ENCODE measurements at regions not wholly inside any gene's neighbourhood (a gene's known extent, or its start where the extent isn't known, plus 50 kb on each side); places are given as distances from the start of the nearest gene placed in this dataset.

GRCh38 chr22:48248901-48249455, 1486.5 kb downstream of the TBC1D22A start:
- Histone ChIP-seq H3K9ac (ENCODE audit: low read length) (no peak overlapping the region), H3K27ac (ENCODE audit: low read depth, low read length) (no peak overlapping the region), H3K36me3 (ENCODE audit: insufficient read depth, low read length) (no peaks in the 10 kb centered on the region), H3K4me1 (ENCODE audit: insufficient read depth, low read length) (peaks cover under 1% of the 10 kb centered on the region), H3K4me3 (ENCODE audit: low read depth in 1 of 2, low read length in 2 of 2) (no peak overlapping the region), H3K27me3 (ENCODE audit: control insufficient read depth in 1 of 2, insufficient read depth in 2 of 2, low read length in 2 of 2) (no peaks in the 10 kb centered on the region), H3K9me3 (ENCODE audit: low read length) (no peaks in the 10 kb centered on the region)

DNA sequence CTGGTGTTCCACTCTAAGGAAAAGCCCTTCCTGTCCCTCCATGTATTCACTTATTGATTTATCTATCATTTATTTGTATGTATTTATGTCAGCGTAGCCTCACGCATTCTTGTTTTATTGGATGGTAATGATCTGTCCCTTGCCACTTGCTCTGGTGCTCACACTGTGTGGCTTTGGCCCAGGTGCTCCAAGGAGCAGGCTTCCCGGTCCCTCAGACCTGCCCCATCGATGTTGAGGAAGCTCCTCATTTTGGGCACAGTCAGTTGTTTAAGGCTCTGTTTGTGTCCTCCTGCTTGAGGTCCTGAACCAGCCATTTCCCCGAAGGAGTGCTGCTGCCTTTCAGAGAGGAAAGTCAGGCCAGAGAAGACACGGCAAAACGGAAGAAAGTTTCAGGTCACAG, 1485.4 kb downstream of the TBC1D22A start:
- H3K36me3 ChIP-seq (ENCODE audit: insufficient read depth, low read length) = no peaks in the 10 kb centered on the region
- H3K4me3 ChIP-seq (ENCODE audit: low read depth in 1 of 2, low read length in 2 of 2) = no peak overlapping the region
- no peak overlapping the region for H3K9ac ChIP-seq (ENCODE audit: low read length)
- H3K27me3 ChIP-seq (ENCODE audit: control insufficient read depth in 1 of 2, insufficient read depth in 2 of 2, low read length in 2 of 2) = no peaks in the 10 kb centered on the region
- no peak overlapping the region for H3K27ac ChIP-seq (ENCODE audit: low read depth, low read length)
- H3K4me1 ChIP-seq (ENCODE audit: insufficient read depth, low read length) = no peaks in the 10 kb centered on the region
- no peaks in the 10 kb centered on the region for H3K9me3 ChIP-seq (ENCODE audit: low read length)

DNA sequence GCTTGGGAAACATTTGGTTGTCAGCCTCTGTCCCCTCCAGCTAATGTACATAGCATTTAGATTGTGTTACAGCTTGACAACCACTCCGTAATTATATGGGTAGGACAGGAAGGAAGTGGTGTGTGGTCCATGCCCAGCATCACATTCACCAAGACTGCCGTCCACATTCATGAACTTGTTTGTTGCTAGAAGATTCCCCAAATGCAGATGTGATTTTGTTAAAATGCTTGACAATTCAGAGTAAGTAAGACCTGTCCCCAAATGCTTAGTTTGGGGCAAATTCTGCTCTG, 1482.7 kb downstream of the TBC1D22A start:
- Histone ChIP-seq H3K4me1 (ENCODE audit: insufficient read depth, low read length) (no peaks in the 10 kb centered on the region), H3K4me3 (ENCODE audit: low read depth in 1 of 2, low read length in 2 of 2) (no peak overlapping the region), H3K9ac (ENCODE audit: low read length) (no peak overlapping the region), H3K27ac (ENCODE audit: low read depth, low read length) (no peak overlapping the region), H3K9me3 (ENCODE audit: low read length) (no peaks in the 10 kb centered on the region), H3K27me3 (ENCODE audit: control insufficient read depth in 1 of 2, insufficient read depth in 2 of 2, low read length in 2 of 2) (no peaks in the 10 kb centered on the region), H3K36me3 (ENCODE audit: insufficient read depth, low read length) (no peaks in the 10 kb centered on the region)

DNA sequence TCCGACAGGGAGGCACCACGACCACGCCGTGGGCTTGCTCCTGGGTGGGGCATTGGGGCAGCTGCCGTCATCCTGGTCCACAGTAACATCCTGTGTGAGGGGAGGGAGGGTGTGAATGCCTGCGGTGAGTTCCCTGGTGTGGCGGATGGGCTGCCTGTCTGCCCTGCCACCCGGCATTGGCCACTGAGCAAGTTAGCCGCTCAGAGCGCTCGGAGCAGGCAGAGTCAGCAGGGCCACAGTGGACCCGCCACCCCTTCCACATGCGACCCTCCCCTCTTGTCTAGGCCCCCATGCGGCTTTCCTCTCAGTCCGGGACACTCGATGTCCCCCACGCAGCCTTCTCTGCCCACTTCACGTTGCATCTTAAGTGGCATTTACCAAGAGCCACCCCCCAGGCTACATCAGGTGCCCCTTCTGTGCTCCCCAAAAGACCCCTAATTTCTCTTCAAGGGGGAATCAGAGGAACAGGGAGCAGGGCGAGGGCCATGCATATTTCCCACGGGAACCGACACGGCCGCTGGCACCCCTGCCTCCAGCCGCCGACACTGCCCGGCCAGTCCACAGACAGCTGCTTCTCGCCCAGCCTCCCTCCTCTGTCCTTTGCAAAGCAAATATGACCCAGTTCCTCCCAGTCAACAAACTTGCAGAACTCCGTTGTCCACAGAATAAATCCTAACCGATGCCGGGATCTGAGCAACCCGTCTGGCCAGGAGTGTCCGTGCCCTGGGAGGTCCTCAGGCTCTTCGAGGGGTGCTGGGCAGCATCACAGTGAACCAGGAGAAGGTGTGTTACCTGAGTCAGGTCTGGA, 1482.1 kb downstream of the TBC1D22A start:
- Histone ChIP-seq H3K4me3 (ENCODE audit: low read depth in 1 of 2, low read length in 2 of 2) (no peak overlapping the region), H3K4me1 (ENCODE audit: insufficient read depth, low read length) (no peaks in the 10 kb centered on the region), H3K9me3 (ENCODE audit: low read length) (no peaks in the 10 kb centered on the region), H3K27ac (ENCODE audit: low read depth, low read length) (no peak overlapping the region), H3K36me3 (ENCODE audit: insufficient read depth, low read length) (no peaks in the 10 kb centered on the region), H3K27me3 (ENCODE audit: control insufficient read depth in 1 of 2, insufficient read depth in 2 of 2, low read length in 2 of 2) (no peaks in the 10 kb centered on the region), H3K9ac (ENCODE audit: low read length) (no peak overlapping the region)

- H3K27me3 ChIP-seq (ENCODE audit: control insufficient read depth in 1 of 2, insufficient read depth in 2 of 2, low read length in 2 of 2) = no peaks in the 10 kb centered on the region
- no peaks in the 10 kb centered on the region for H3K4me1 ChIP-seq (ENCODE audit: insufficient read depth, low read length)
- H3K9ac ChIP-seq (ENCODE audit: low read length) = no peak overlapping the region
- no peak overlapping the region for H3K27ac ChIP-seq (ENCODE audit: low read depth, low read length)
- no peaks in the 10 kb centered on the region for H3K9me3 ChIP-seq (ENCODE audit: low read length)
- H3K4me3 ChIP-seq (ENCODE audit: low read depth in 1 of 2, low read length in 2 of 2) = no peak overlapping the region
- H3K36me3 ChIP-seq (ENCODE audit: insufficient read depth, low read length) = no peaks in the 10 kb centered on the region
Measured at GRCh38 chr22:48242461-48242864, 1480.0 kb downstream of the TBC1D22A start.

DNA sequence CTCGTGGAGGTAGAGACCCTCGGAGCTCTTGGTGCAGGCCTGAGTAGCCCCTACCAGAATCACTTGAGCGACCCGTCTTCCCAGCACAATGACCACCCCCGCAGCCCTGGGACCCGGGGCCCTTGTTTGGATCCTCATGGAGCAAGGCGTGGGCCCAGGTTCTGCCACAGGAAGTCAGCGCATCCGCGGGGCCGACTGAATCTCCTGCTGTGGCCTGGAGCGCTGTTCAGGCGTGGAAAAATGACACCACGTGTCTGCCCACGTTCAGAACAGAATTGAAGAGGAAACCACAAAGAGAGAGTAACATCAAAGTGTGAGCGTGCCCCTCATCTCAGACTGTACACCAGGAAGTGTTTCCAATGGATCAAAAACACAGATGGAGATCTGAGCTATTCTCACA, 1479.2 kb downstream of the TBC1D22A start:
- Histone ChIP-seq H3K9me3 (ENCODE audit: low read length) (no peaks in the 10 kb centered on the region), H3K27me3 (ENCODE audit: control insufficient read depth in 1 of 2, insufficient read depth in 2 of 2, low read length in 2 of 2) (no peaks in the 10 kb centered on the region), H3K36me3 (ENCODE audit: insufficient read depth, low read length) (no peaks in the 10 kb centered on the region), H3K4me1 (ENCODE audit: insufficient read depth, low read length) (no peaks in the 10 kb centered on the region), H3K9ac (ENCODE audit: low read length) (no peak overlapping the region), H3K27ac (ENCODE audit: low read depth, low read length) (no peak overlapping the region), H3K4me3 (ENCODE audit: low read depth in 1 of 2, low read length in 2 of 2) (no peak overlapping the region)

- Histone ChIP-seq H3K9ac (ENCODE audit: low read length) (no peak overlapping the region), H3K4me3 (ENCODE audit: low read depth in 1 of 2, low read length in 2 of 2) (no peak overlapping the region), H3K27ac (ENCODE audit: low read depth, low read length) (no peak overlapping the region), H3K9me3 (ENCODE audit: low read length) (no peaks in the 10 kb centered on the region), H3K4me1 (ENCODE audit: insufficient read depth, low read length) (no peaks in the 10 kb centered on the region), H3K27me3 (ENCODE audit: control insufficient read depth in 1 of 2, insufficient read depth in 2 of 2, low read length in 2 of 2) (no peaks in the 10 kb centered on the region), H3K36me3 (ENCODE audit: insufficient read depth, low read length) (no peaks in the 10 kb centered on the region)
Measured at GRCh38 chr22:48240935-48241230, 1478.4 kb downstream of the TBC1D22A start.

DNA sequence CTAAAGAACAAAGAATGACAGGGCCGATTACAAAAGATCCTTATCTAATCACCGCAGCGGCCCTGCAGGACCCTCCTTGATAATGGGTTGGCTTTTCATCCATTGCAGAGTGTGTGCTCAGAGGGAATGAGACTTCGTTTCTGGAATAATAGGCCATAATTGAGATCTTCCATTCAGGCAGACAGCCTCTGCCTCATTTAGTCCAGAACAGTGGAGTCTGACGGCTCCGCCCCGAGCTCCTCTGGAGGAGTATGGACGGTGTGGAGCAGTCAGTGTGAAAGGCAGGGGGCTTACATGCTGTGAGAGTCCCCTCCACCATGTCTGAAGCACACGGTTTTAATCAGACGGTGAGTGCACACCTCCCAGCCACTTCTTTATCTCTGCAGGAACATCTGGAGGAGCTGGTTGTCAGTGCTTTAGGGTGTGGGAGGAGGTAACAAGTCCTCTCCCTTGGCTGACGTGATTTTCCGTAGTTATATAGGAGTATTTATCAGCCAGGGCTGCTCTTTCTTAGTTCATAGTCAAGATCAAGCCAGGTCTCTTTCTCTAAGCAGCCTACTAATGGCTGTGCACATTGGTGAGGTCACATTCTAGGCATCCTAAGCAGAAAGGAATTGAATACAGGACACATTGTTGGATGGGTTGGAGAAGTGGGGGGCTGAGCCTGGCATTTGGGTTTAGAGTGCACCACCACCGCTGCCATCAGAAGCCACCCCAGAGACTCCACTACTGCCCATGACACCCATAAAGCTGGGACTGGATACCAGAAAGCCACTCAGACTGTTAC, 1477.9 kb downstream of the TBC1D22A start:
- no peaks in the 10 kb centered on the region for H3K9me3 ChIP-seq (ENCODE audit: low read length)
- no peaks in the 10 kb centered on the region for H3K27me3 ChIP-seq (ENCODE audit: control insufficient read depth in 1 of 2, insufficient read depth in 2 of 2, low read length in 2 of 2)
- no peak overlapping the region for H3K4me3 ChIP-seq (ENCODE audit: low read depth in 1 of 2, low read length in 2 of 2)
- H3K36me3 ChIP-seq (ENCODE audit: insufficient read depth, low read length) = no peaks in the 10 kb centered on the region
- no peak overlapping the region for H3K9ac ChIP-seq (ENCODE audit: low read length)
- no peaks in the 10 kb centered on the region for H3K4me1 ChIP-seq (ENCODE audit: insufficient read depth, low read length)
- no peak overlapping the region for H3K27ac ChIP-seq (ENCODE audit: low read depth, low read length)

GRCh38 chr22:48239461-48240147, 1477.2 kb downstream of the TBC1D22A start:
- Histone ChIP-seq H3K27me3 (ENCODE audit: control insufficient read depth in 1 of 2, insufficient read depth in 2 of 2, low read length in 2 of 2) (no peaks in the 10 kb centered on the region), H3K9ac (ENCODE audit: low read length) (no peak overlapping the region), H3K36me3 (ENCODE audit: insufficient read depth, low read length) (no peaks in the 10 kb centered on the region), H3K9me3 (ENCODE audit: low read length) (no peaks in the 10 kb centered on the region), H3K4me1 (ENCODE audit: insufficient read depth, low read length) (no peaks in the 10 kb centered on the region), H3K4me3 (ENCODE audit: low read depth in 1 of 2, low read length in 2 of 2) (no peak overlapping the region), H3K27ac (ENCODE audit: low read depth, low read length) (no peak overlapping the region)

GRCh38 chr22:48238966-48239365, 1476.5 kb downstream of the TBC1D22A start:
- H3K9me3 ChIP-seq (ENCODE audit: low read length) = no peaks in the 10 kb centered on the region
- no peaks in the 10 kb centered on the region for H3K36me3 ChIP-seq (ENCODE audit: insufficient read depth, low read length)
- H3K4me1 ChIP-seq (ENCODE audit: insufficient read depth, low read length) = no peaks in the 10 kb centered on the region
- no peaks in the 10 kb centered on the region for H3K27me3 ChIP-seq (ENCODE audit: control insufficient read depth in 1 of 2, insufficient read depth in 2 of 2, low read length in 2 of 2)
- no peak overlapping the region for H3K27ac ChIP-seq (ENCODE audit: low read depth, low read length)
- H3K4me3 ChIP-seq (ENCODE audit: low read depth in 1 of 2, low read length in 2 of 2) = no peak overlapping the region
- no peak overlapping the region for H3K9ac ChIP-seq (ENCODE audit: low read length)

DNA sequence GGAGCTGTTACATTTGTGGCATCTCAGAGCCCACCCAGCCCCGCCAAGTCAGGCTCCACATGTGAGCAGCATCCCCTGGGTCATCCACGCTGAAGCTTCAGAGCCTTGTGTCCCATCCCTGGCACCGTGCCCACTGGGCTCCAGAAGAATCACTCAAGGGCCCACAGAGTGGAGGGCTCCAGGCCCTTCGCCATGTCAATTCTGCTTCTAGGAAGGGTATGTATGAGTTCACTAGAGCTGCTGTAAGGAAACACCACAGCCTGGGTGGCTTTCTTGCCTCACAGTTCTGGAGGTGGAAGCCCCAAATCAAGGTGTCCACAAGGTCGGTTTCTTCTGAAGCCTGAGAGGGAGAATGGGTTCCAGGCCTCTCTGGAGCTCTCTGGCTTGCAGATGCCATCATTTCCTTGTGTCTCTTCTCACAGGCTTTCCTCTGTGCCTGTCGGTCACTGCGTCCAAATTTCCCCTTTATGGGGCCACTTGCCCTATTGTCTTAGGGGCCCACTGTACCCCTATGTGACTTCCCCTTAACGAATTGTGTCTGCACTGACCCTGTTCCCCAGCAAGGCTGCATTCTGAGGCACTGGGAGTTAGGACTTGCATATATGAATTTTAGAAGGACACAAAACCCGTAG, 1476.0 kb downstream of the TBC1D22A start:
- Histone ChIP-seq H3K4me3 (ENCODE audit: low read depth in 1 of 2, low read length in 2 of 2) (no peak overlapping the region), H3K36me3 (ENCODE audit: insufficient read depth, low read length) (no peaks in the 10 kb centered on the region), H3K9ac (ENCODE audit: low read length) (no peak overlapping the region), H3K4me1 (ENCODE audit: insufficient read depth, low read length) (no peaks in the 10 kb centered on the region), H3K9me3 (ENCODE audit: low read length) (no peaks in the 10 kb centered on the region), H3K27ac (ENCODE audit: low read depth, low read length) (no peak overlapping the region), H3K27me3 (ENCODE audit: control insufficient read depth in 1 of 2, insufficient read depth in 2 of 2, low read length in 2 of 2) (no peaks in the 10 kb centered on the region)
